ENCODE measurements at regions not wholly inside any gene's neighbourhood (a gene's known extent, or its start where the extent isn't known, plus 50 kb on each side); places are given as distances from the start of the nearest gene placed in this dataset.

DNA sequence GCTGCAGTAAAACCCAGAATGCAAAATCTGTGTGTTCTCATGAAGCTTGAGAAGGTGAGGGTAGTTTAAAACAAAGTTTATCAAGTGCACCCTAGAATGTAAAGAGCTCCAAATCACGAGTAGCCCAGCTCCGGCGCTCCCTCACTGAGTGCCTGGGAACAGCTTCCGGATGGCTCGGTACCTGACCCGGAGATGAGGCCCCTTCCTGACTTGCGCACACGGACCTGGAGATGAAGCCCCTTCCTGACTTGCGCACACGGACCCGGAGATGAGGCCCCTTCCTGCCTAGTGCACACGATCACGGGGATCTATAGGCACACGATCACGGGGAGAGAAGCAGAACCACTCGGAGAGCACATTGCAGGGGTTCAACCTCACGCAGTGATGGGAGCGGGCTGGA is 322.1 kb upstream of the RNF32 start:
- no peak for TF ChIP-seq ZSCAN25 (CRISPR knock-in tag; IDR thresholded peaks at IDR 0.05)
- no peak for TF ChIP-seq HDAC2 (CRISPR knock-in tag; IDR thresholded peaks at IDR 0.05)
- no peak for TF ChIP-seq ISX (CRISPR knock-in tag; conservative IDR thresholded peaks at IDR 0.05)
- TF ChIP-seq NFYB (CRISPR knock-in tag; IDR thresholded peaks at IDR 0.05): no peak
- TF ChIP-seq EZH2 (conservative IDR thresholded peaks at IDR 0.05; ENCODE audit: low read depth, low read length): no peak
- no peak for TF ChIP-seq SP140L (CRISPR knock-in tag; IDR thresholded peaks at IDR 0.05; ENCODE audit: borderline replicate concordance)
- no peak for TF ChIP-seq YY1 (IDR thresholded peaks at IDR 0.05; ENCODE audit: insufficient read depth, insufficient replicate concordance, low read depth, low read length)

All from HepG2 (cell line).